ENCODE measurements at regions not wholly inside any gene's neighbourhood (a gene's known extent, or its start where the extent isn't known, plus 50 kb on each side); places are given as distances from the start of the nearest gene placed in this dataset.

DNA sequence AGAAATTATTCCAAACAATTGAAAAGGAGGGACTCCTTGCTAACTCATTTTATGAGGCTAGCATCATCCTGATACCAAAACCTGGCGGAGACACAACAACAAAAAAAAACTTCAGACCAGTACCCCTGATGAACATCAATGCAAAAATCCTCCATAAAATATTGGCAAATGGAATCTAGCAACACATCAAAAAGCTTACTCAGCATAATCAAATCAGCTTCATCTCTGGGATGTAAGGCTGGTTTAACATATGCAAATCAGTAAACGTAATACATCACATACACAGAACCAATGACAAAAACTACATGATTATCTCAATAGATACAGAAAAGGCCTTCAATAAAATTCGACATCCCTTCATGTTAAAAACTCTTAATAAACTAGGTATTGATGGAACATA, 440.1 kb downstream of the NUF2 start:
- no peak for DNase-seq

GRCh38 chr1:163766257-163766918, 444.6 kb downstream of the NUF2 start:
- DNase-seq: no peak

DNA sequence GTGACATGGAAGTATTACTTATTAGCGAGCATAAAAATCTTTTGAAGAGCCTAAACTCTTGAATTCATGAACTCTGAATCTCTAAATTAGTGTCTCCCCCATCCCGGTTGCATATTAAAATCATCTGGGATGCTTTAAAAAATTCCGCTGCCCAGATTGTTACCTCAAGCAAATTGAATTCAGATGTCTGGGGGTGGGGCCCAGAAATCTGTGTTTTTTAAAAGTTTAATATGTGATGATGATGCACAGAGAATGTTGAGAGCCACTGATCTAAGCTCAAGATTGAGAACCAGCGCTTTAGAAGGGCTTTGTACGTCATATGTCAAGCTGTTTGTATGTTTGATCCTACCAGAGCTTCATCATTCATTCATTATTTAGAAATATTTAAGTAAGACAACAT, 446.8 kb downstream of the NUF2 start:
- DNase-seq: no peak

DNA sequence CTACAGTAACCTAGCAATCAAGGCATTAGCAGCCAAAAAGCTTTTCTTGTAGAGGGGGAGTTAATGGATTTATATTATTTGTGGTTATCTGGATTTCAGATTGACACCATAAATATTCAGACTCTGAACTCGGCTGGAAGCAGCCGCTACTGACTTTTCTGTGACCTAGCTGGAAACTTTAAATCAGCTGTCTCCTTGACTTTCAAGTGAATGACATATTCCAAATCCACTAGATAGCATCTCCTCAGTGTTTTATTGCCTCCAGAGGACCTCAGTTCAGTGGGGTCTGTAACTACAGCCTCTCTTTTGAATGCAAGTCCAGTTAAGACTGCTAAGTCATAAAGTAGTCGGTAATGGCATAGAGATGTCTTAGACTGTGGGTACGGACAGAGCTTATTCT, 448.5 kb downstream of the NUF2 start:
- no peak for DNase-seq

DNA sequence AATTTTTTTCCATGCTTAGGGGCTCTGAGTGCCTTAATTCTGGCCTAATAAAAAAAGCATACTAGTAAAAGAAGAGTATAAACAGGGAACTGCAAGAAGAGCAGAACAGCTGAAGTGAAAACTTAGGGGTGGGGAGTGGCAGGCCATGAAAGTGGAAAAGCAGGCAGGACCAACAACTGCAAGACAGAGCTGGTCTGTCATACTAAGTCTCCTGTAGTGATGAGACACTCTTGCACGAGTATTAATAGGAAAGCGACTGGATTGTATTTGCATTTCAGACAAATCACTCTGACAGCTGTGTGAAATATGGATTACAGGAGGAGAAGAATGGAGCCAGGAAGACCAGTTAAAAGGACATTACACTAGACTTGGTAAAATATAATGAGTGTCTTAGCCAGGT, 449.9 kb downstream of the NUF2 start:
- DNase-seq: no peak

DNA sequence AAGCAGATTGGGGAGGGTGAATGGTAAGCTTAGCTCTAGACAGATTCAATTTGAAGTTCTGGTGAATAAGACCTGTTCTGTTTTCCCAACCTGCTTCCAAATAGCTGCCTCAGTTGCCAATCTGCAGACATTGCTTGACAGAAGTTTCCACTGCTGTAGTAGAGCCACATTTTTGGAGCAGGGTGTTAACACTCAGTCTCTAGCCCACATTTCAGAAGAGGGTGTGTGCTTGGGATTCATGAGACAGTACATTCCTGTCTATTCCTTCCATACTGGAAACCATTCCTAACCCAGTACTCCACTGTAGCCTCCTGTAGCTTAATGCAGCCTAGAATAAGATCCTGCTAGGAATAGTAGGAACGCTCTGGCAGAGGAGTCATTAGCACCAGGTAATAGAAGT, 450.5 kb downstream of the NUF2 start:
- DNase-seq: no peak

DNA sequence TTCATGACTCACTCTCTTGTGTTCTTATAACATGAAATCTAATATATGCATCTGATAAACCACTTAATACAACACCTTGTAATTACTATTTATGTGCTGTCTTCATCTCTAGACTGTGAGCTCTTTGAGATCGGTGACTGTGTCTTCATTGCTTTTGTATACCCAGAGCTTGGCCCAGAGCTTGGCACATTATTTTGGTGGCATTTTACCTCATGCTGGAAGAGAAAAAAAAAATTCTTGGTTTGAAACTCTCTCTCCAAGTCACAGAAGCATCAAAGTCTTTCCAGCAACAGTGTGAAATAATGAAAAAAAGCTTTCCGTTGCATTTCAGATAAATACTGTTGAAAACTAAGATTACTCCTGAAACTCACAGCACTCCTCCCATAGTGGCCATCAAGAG, 451.6 kb downstream of the NUF2 start:
- DNase-seq: no peak

DNA sequence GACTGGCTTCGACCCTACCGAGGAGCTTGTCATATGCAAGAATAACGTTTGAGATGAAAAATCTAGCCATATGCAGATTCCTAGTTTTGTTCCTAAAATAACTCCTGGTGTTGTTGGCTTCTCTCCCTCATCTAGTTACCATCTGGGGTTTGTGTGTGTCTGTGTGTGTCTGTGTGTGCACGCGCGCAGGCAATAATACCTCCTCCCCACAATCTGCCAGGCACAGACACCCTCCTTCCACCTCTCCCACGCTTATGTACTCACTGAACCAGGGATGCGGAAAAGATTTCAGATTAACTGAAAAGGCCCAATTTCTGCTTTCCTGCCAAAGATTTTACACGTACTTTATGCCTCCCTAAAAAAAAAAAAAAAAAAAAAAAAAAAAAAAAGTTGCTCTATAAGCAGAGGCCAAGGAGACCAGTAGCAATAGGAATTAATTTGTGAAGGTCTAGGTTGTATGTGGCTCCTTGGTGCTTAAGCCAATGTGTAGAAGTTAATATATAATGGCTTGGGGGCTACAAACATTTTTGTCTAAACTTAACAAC, 452.7 kb downstream of the NUF2 start:
- DNase-seq: no peak

DNA sequence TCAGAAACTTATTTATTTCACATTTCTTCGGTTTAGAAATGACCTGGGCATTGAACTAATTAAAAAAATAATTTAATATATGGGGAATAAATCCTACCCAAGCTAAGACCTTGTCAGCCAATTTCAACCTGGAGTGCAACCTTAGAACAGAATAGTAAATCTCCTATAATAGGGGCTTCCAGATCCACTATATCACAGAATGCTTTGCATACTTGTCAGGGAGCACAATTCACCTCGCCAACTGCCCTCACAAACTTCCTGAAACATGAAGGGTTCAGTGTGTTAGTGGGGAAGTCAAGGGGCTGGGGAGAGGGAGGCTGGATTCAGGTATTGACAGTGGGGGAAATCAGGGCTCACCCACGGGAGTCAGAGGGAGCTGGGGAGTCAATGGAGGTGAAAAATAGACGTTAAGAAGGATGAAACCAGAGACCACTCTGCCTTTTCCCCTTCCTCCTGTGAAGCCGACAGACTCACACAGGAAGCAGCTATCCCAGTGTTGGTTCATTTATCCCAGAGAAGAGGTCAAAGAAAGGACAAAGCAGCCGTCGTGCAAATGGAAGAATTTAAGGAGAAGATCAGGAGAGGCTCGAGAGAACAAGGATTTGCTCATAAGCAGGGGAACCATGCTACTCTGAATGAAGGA, 453.3 kb downstream of the NUF2 start:
- no peak for DNase-seq

- no peak for DNase-seq
Observed at GRCh38 chr1:163777205-163777604, 455.5 kb downstream of the NUF2 start.

GRCh38 chr1:163781146-163781545, 459.4 kb downstream of the NUF2 start:
- DNase-seq: no peak

GRCh38 chr1:163785868-163786405, 464.2 kb downstream of the NUF2 start:
- DNase-seq: no peak

- no peak for DNase-seq
Observed at GRCh38 chr1:163789911-163790310, 468.2 kb downstream of the NUF2 start.

DNA sequence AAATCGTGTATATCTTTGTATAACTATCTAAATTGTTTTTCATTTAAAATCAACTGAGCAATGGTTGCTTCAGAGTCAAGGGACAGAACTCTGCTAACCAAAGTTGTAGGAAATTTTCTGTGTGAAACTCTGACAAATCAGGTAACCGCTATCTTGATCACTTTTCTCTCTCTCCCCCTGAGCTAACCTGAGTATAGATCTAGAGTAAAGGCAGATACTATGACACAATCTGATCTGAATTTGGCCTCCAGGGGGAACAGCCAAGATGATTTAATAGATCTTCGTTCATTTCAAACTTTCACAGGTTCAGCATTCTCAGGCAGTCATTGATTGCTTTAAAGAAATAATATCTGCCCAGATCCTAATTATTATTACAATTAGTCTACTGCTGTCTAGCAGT, 472.8 kb downstream of the NUF2 start:
- no peak for DNase-seq

GRCh38 chr1:163796394-163796821, 474.7 kb downstream of the NUF2 start:
- no peak for DNase-seq

- no peak for DNase-seq
Observed at GRCh38 chr1:163797816-163798215, 476.1 kb downstream of the NUF2 start.

DNA sequence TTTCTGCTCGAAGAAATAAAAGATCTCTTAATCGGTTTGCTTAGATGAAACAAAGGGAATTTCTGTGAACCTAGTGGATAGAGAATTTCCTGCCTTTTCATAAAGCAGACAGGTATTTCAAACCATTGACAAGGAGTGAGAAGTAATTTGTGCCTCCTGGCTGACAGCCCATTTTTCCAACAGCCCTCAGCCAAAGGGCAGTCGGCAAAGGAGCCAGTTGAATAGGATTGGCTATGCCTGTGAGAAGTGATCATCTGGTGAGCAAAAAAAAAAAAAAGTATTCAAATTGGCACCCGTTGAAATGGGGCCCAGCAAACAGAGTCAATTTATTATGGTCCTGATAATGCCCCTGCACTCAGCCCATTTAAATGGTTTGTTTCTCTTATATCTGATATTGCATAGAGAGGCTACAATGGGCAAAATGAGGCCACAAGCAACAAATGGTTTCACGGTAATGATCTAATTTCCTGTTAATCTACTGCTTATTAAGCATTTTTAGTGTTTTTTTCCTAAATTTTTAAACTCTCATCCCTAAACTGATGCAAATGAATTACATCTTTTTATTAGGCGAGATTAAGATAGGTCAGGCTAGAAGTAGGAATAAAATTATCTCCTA, 477.5 kb downstream of the NUF2 start:
- DNase-seq: no peak

DNA sequence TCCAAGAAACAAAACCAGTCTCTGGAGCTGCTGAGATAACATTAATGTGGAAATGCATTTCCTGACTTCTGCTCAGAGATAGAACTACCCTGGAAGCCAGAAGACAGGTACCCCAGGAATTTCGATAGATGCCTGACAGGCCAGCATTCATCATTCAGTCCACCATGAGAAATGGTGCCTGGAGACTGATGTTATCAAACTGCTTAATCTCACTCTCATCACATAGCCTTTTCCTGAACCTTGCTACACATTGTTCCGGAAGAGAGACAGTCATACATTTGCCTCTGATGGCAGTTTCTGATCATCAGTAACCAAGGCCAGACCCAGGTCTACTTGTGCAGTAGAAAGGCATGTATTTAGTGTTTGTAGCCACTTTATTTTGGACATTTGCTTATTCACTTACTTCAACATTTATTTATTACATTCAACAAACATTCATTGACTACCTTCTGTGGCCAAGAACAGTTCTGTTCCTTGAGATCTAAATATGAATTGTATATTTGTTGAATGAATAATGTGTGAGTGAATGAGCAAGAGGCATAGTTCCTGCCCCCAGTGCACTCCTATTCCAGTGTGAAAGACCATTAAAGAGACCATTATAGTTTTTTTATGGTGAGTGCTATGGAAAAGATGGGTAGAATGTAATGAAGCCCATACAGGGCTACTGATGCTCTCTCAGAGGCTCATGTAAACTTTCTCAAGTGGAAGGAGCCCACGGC, 485.7 kb downstream of the NUF2 start:
- no peak for DNase-seq

GRCh38 chr1:163813251-163813650, 491.5 kb downstream of the NUF2 start:
- no peak for DNase-seq

DNA sequence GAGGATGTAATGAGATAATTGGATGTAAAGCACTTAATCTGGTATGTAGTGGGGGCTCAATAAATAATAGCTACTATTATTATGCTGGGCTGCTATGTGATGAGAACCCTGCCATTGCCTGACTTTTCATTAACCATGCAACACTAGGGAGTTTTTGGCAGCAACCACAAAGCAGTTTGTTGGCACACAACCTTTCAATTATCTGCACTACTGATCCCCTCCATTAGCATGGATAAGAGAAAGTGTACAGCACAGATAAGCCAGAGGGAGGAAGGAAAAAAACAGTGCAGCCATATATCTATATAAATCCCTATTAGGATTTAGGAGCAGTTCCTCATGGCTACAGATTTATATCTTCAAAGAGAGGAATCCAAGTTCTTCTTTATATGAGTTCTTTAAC, 498.5 kb downstream of the NUF2 start:
- DNase-seq: no peak

- DNase-seq: no peak
Observed at GRCh38 chr1:163820766-163821165, 499.0 kb downstream of the NUF2 start.

DNA sequence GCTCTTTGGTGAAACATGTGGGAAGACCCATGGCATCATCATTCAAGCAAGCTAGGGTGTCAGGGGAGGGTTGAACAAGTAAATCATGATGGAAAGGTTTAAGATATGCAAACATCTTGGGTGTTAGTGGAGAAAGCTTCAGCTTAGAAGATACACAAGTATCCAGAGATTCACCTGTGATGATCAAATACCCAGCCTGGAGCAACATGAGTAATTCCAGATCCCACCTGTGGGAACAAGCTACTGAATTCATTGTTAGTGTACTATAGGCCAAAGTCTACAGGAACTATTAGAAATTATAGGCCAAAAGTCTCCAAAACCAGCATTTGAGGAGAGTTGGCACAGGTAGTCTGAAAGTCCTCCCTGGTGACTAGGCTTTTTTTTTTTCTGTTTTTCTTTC, 499.9 kb downstream of the NUF2 start:
- DNase-seq: no peak

- DNase-seq: no peak
Observed at GRCh38 chr1:163823017-163823416, 501.3 kb downstream of the NUF2 start.
